Muscle of leg (tissue), 3 donors: ENCODE measurements at regions not wholly inside any gene's neighbourhood (a gene's known extent, or its start where the extent isn't known, plus 50 kb on each side); places are given as distances from the start of the nearest gene placed in this dataset.
"Not testable (repeated sequence)": the region's sequence is repeated elsewhere in the genome, so short reads cannot be mapped to it uniquely, and the experiment has no call there.

Source experiments
- DNase-seq: peaks from one replicate; pipeline ENCODE4 v3.0.0; 2013
- H3K27ac ChIP-seq: one replicate; pipeline ENCODE4 v1.5.1; 2013; ENCODE audit warnings: mild to moderate bottlenecking, low read length, control low read depth
- H3K27me3 ChIP-seq: one replicate; pipeline ENCODE4 v1.6.1; 2013; ENCODE audit warnings: low read length; ENCODE audit not compliant: control insufficient read depth, insufficient read depth
- H3K36me3 ChIP-seq: one replicate; pipeline ENCODE4 v1.6.1; 2013; ENCODE audit warnings: low read length; ENCODE audit not compliant: control insufficient read depth, insufficient read depth
- H3K4me1 ChIP-seq: one replicate; pipeline ENCODE4 v1.6.1; 2013; ENCODE audit warnings: low read length; ENCODE audit not compliant: control insufficient read depth, insufficient read depth
- H3K4me3 ChIP-seq: one replicate; pipeline ENCODE4 v1.5.1; 2013; ENCODE audit warnings: low read length, control low read depth
- H3K9me3 ChIP-seq: replicated peaks from 2 replicates; pipeline ENCODE4 v1.6.1; 2013; ENCODE audit warnings: low read depth, low read length; ENCODE audit not compliant: control insufficient read depth
- WGBS: methylation state at CpG from one replicate; pipeline ENCODE4 v1.1.5; 2013; ENCODE audit warnings: missing lambda C conversion rate; ENCODE audit not compliant: insufficient coverage; 5-methylcytosine and 5-hydroxymethylcytosine counted together

DNA sequence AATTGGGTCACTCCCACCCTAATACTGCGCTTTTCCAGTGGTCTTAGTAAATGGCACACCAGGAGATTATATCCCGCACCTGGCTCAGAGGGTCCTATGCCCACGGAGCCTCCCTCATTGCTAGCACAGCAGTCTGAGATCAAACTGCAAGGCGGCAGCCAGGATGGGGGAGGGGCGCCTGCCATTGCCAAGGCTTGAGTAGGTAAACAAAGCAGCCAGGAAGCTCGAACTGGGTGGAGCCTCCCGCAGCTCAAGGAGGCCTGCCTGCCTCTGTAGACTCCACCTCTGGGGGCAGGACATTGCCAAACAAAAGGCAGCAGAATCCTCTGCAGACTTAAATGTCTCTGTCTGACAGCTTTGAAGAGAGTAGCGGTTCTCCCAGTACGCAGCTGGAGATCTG lies 52.4 kb upstream of the PMPCB start:
- 89% methylated on average over 8 of the region's 9 CpGs for WGBS
- not testable (repeated sequence) for H3K36me3 ChIP-seq, H3K27ac ChIP-seq, H3K27me3 ChIP-seq, DNase-seq, H3K4me3 ChIP-seq, H3K9me3 ChIP-seq, H3K4me1 ChIP-seq

DNA sequence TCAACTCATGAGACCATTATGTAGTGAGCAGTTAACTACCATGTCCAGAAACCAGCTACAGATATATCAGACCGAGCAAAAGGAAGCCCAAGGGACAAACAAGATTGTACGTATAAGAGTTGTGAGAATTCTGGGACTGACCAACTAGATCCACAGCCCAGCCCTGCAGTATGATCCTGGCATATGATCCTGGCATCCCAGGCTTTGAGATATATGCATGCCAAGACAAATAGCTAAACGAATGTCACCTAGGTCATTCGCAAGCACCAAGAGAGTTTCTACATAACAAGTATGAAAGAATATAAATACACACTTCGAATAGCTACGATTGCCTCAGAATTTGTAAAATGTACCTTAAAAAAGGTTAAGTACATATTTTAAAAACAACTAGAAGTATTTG lies 56.4 kb upstream of the PMPCB start:
- no peaks in the 10 kb centered on the region for H3K36me3 ChIP-seq
- H3K4me1 ChIP-seq: no peaks in the 10 kb centered on the region
- no CpG with 5 or more reads among the region's 6 CpGs for WGBS
- no peak for DNase-seq
- no peak overlapping the region for H3K27ac ChIP-seq
- H3K4me3 ChIP-seq: no peak overlapping the region
- no peaks in the 10 kb centered on the region for H3K9me3 ChIP-seq
- no peaks in the 10 kb centered on the region for H3K27me3 ChIP-seq

GRCh38 chr7:103235824-103236223 lies 61.4 kb upstream of the PMPCB start:
- not testable (repeated sequence) for H3K9me3 ChIP-seq, H3K27me3 ChIP-seq, DNase-seq, H3K36me3 ChIP-seq, H3K4me3 ChIP-seq, H3K4me1 ChIP-seq, H3K27ac ChIP-seq
- no CpG with 5 or more reads among the region's 4 CpGs for WGBS

DNA sequence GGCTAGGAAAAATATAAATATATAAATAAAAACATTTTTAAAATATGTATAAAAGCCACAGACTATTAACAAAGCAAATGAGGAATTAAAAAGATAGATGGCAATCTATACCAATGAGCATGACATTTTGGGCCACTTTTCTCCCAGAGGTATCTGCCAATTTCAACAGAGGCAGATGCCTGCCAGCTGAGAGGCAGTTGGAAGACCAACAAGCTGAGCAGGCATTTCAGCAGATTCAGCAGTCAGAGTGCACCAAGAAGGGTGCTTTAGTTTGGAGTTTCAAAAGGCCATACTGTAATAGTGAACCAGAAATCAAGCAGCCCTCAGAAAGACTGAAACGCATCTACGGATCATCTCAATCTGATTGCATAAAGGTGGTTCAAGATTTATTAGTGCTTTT lies 62.4 kb upstream of the PMPCB start:
- H3K9me3 ChIP-seq, DNase-seq, H3K36me3 ChIP-seq, H3K4me3 ChIP-seq, H3K27me3 ChIP-seq, H3K27ac ChIP-seq, H3K4me1 ChIP-seq: not testable (repeated sequence)
- WGBS: no CpG with 5 or more reads among the region's 2 CpGs

DNA sequence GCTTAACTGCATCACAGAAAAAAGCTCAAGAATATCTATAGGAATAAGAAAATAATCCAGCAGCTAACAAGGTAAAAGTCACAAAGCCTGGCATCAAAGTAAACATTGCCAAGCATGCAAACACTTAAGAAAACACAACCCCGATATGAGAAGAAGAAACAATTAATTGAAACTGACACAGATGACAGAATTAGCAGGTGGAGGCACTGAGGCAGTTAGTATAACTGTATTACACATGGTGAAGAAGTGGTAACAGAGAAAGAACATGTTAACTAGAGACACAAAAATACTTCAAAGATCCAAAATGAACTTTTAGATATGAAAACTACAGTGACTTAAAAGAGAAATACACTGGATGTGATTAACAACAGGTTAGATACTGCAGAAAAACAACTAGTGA lies 69.4 kb upstream of the PMPCB start:
- H3K27me3 ChIP-seq, DNase-seq, H3K4me1 ChIP-seq, H3K27ac ChIP-seq, H3K9me3 ChIP-seq, H3K36me3 ChIP-seq, H3K4me3 ChIP-seq: not testable (repeated sequence)
- no CpG with 5 or more reads among the region's 1 CpG for WGBS

- H3K36me3 ChIP-seq, DNase-seq, H3K27ac ChIP-seq, H3K4me3 ChIP-seq, H3K4me1 ChIP-seq, H3K9me3 ChIP-seq, H3K27me3 ChIP-seq: not testable (repeated sequence)
- WGBS: no CpG with 5 or more reads among the region's 1 CpG
Observed at GRCh38 chr7:103225798-103226197, 71.4 kb upstream of the PMPCB start.

DNA sequence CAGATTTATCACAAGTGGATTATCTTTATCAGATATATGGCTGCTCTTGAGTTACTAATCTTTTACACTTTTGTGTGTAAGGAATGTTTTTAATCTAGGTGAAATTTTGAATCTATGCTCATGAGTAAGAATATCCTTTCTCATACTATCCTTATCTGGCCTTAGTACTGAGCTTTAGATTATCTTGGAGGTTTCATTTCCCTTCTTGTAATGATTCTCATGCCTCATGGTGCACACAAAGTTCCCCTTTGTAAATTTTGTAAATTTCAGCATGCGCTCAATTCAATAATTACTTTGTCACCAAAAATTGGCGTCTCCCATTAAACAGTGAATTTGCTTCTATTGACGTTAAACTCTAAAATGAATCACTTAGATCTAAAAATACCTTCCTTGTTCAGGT lies 74.2 kb upstream of the NAPEPLD start:
- not testable (repeated sequence) for H3K36me3 ChIP-seq, H3K9me3 ChIP-seq, H3K27ac ChIP-seq, H3K4me1 ChIP-seq, H3K4me3 ChIP-seq, H3K27me3 ChIP-seq
- WGBS: no CpG with 5 or more reads among the region's 3 CpGs
- peak; percentile 0 for DNase-seq

GRCh38 chr7:103211049-103211448 lies 62.1 kb upstream of the NAPEPLD start:
- DNase-seq, H3K27me3 ChIP-seq, H3K4me3 ChIP-seq, H3K27ac ChIP-seq, H3K9me3 ChIP-seq, H3K36me3 ChIP-seq, H3K4me1 ChIP-seq: not testable (repeated sequence)
- WGBS: 40% methylated on average over 1 of the region's 6 CpGs

DNA sequence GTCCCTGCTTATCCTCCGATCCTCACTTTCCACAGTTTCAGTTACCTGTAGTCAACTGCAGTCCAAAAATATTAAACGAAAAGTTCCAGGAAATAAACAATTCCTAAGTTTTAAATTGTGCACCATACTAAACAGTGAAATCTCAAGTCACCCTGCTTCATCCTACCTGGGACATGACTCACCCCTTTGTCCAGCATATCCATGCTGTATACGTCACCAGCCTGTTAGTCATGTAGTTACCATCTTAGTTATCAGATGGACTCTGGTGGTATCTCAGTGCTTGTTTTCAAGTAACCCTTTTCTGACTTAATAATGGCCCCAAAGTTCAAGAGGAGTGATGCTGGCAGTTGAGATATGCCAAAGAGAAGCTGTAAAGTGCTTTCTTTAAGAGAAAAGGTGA lies 50.3 kb upstream of the NAPEPLD start:
- 95% methylated on average over 2 of the region's 3 CpGs for WGBS
- DNase-seq, H3K4me1 ChIP-seq, H3K27me3 ChIP-seq, H3K4me3 ChIP-seq, H3K36me3 ChIP-seq, H3K9me3 ChIP-seq, H3K27ac ChIP-seq: not testable (repeated sequence)
